ENCODE measurements at regions not wholly inside any gene's neighbourhood (a gene's known extent, or its start where the extent isn't known, plus 50 kb on each side); places are given as distances from the start of the nearest gene placed in this dataset.

- no peak for TF ChIP-seq TAF1 (IDR thresholded peaks at IDR 0.05; ENCODE audit: borderline replicate concordance, low read depth, low read length)
- TF ChIP-seq CTCF (IDR thresholded peaks at IDR 0.05) = no peak
- no peak for TF ChIP-seq YY1 (IDR thresholded peaks at IDR 0.05; ENCODE audit: low read depth)
- TF ChIP-seq, protein P1, sequence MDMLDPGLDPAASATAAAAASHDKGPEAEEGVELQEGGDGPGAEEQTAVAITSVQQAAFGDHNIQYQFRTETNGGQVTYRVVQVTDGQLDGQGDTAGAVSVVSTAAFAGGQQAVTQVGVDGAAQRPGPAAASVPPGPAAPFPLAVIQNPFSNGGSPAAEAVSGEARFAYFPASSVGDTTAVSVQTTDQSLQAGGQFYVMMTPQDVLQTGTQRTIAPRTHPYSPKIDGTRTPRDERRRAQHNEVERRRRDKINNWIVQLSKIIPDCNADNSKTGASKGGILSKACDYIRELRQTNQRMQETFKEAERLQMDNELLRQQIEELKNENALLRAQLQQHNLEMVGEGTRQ (IDR thresholded peaks at IDR 0.05; ENCODE audit: borderline replicate concordance, low read depth, low read length) = no peak
- no peak for TF ChIP-seq POLR2AphosphoS5 (IDR thresholded peaks at IDR 0.05; ENCODE audit: low read depth, low read length)
Measured at GRCh38 chr4:67344594-67345380, 200.5 kb downstream of the CENPC start.

Data from SK-N-SH (cell line).